HCT116 (cell line): ENCODE measurements at regions not wholly inside any gene's neighbourhood (a gene's known extent, or its start where the extent isn't known, plus 50 kb on each side); places are given as distances from the start of the nearest gene placed in this dataset.

Source experiments
- ATAC-seq: fragments of 200-7000 bp; cut with Tn5 transposase; 2 replicates; pipeline ENCODE4 v1.9.1; 2020; ENCODE audit warnings: mild to moderate bottlenecking, moderate library complexity
- BruUV-seq: library from RNA; stranded (reverse); fragments of 400-500 nt; replicated peaks from 2 replicates; lab custom pipeline; 2021; lab: Mats Ljungman, UMichigan
- CTCF ChIA-PET: fragments of 300-600 bp; sonication (Branson Sonifier 250); formaldehyde crosslinking; loops from one replicate; lab custom pipeline; 2021; ENCODE audit warnings: antibody characterized with exemption; lab: Charles Lee
- POLR2A ChIA-PET: fragments of 300-600, 350-600 bp; sonication (Branson Sonifier 250); formaldehyde crosslinking; loops from one replicate; lab custom pipeline; 2021; ENCODE audit warnings: antibody characterized with exemption; lab: Charles Lee
- RAD21 ChIA-PET, 2 experiments: fragments of 300-600 bp; sonication (Branson Sonifier 250); formaldehyde crosslinking; loops; one replicate each; lab custom pipeline; 2023; ENCODE audit warnings: low total read pairs in 2 of 2; ENCODE audit not compliant: uncharacterized antibody in 2 of 2, unreplicated experiment in 2 of 2, low non-redundant PET in 1 of 2; lab: Charles Lee
- DNase-seq: peaks from one replicate; pipeline ENCODE4 v3.0.0-alpha.2; 2010; ENCODE audit warnings: low read depth, low spot score
- H2AFZ ChIP-seq: fragments of 200-600 bp; shearing (Covaris generic), sonication (generic); 2 replicates; pipeline ENCODE4 v1.6.1; 2017; ENCODE audit warnings: low read depth, mixed run types, mixed read lengths, antibody characterized with exemption, low read length; ENCODE audit not compliant: poor library complexity, severe bottlenecking
- H3K27ac ChIP-seq: 2 replicates; pipeline ENCODE4 v1.5.1; 2012; ENCODE audit warnings: low read depth, low read length
- H3K27me3 ChIP-seq: fragments of 200-600 bp; sonication (generic); 2 replicates; pipeline ENCODE4 v1.6.1; 2016; ENCODE audit warnings: mixed run types, low read length, mixed read lengths; ENCODE audit not compliant: insufficient read depth
- H3K36me3 ChIP-seq, 2 experiments: fragments of 200-500 bp in 1 of 2; fragments of 200-600 bp in 1 of 2; sonication (Bioruptor generic) in 1 of 2; sonication (generic) in 1 of 2; 2 replicates each; pipeline versions ENCODE4 v1.5.1 to v1.6.1; 2014 to 2016; ENCODE audit warnings: low read length in 2 of 2, inconsistent platforms in 1 of 2, mixed read lengths in 1 of 2, mixed run types in 1 of 2; ENCODE audit not compliant: insufficient read depth in 2 of 2, control insufficient read depth in 1 of 2
- H3K4me1 ChIP-seq, 2 experiments: fragments of 200-600 bp in 1 of 2; sonication (generic) in 1 of 2; 2 replicates each; pipeline versions ENCODE4 v1.5.1 to v1.6.1; 2012 to 2017; ENCODE audit warnings: low read length in 2 of 2, inconsistent platforms in 1 of 2, mild to moderate bottlenecking in 1 of 2, mixed read lengths in 1 of 2, mixed run types in 1 of 2, moderate library complexity in 1 of 2; ENCODE audit not compliant: insufficient read depth in 2 of 2, control insufficient read depth in 1 of 2
- H3K4me2 ChIP-seq: fragments of 200-600 bp; sonication (generic); 2 replicates; pipeline ENCODE4 v1.6.1; 2017; ENCODE audit warnings: mixed run types, low read length, mixed read lengths
- H3K4me3 ChIP-seq, 2 experiments: fragments of 200-600 bp in 1 of 2; sonication (generic) in 1 of 2; replicated peaks in 1 of 2; 2 replicates each; pipeline ENCODE4 v1.5.1; 2011 to 2016; ENCODE audit warnings: low read length in 2 of 2, control low read depth in 1 of 2, low read depth in 1 of 2, mild to moderate bottlenecking in 1 of 2, mixed read lengths in 1 of 2, mixed run types in 1 of 2
- H3K79me2 ChIP-seq: fragments of 200-600 bp; sonication (generic); 2 replicates; pipeline ENCODE4 v1.6.1; 2017; ENCODE audit warnings: mild to moderate bottlenecking, mixed run types, low read length, moderate library complexity, mixed read lengths; ENCODE audit not compliant: insufficient read depth
- H3K9ac ChIP-seq: fragments of 200-600 bp; sonication (generic); 2 replicates; pipeline ENCODE4 v1.6.1; 2016; ENCODE audit warnings: low read length, mixed read lengths
- H3K9me2 ChIP-seq: fragments of 200-600 bp; sonication (generic), shearing (Covaris generic); 2 replicates; pipeline ENCODE4 v1.6.1; 2017; ENCODE audit warnings: mixed run types, mild to moderate bottlenecking, moderate library complexity; ENCODE audit not compliant: insufficient read depth
- H3K9me3 ChIP-seq, 2 experiments: fragments of 200-500 bp in 1 of 2; fragments of 200-600 bp in 1 of 2; sonication (Bioruptor generic) in 1 of 2; sonication (generic) in 1 of 2; 2 replicates each; pipeline ENCODE4 v1.6.1; 2014 to 2017; ENCODE audit warnings: low read length in 2 of 2, mixed read lengths in 2 of 2, inconsistent platforms in 1 of 2, low read depth in 1 of 2, mild to moderate bottlenecking in 1 of 2, mixed run types in 1 of 2, moderate library complexity in 1 of 2; ENCODE audit not compliant: control insufficient read depth in 1 of 2, insufficient read depth in 1 of 2
- H4K20me1 ChIP-seq: fragments of 200-600 bp; sonication (generic), shearing (Covaris generic); 2 replicates; pipeline ENCODE4 v1.6.1; 2017; ENCODE audit warnings: mixed run types, mild to moderate bottlenecking, moderate library complexity; ENCODE audit not compliant: insufficient read depth
- ATF3 ChIP-seq: IDR thresholded peaks from 2 replicates; pipeline ENCODE4 v1.6.1; 2012
- CBX3 ChIP-seq: IDR thresholded peaks from 2 replicates; pipeline ENCODE4 v1.6.1; 2012; ENCODE audit warnings: low read depth
- CEBPB ChIP-seq: IDR thresholded peaks from 2 replicates; pipeline ENCODE4 v1.6.1; 2012; ENCODE audit warnings: low read depth
- CTCF ChIP-seq, 3 experiments: fragments of 200-600 bp in 1 of 3; sonication (generic) in 1 of 3; IDR thresholded peaks in 2 of 3; conservative IDR thresholded peaks in 1 of 3; 2 replicates each; pipeline ENCODE4 v1.5.1; 2012 to 2017; ENCODE audit warnings: low read depth in 2 of 3, low read length in 2 of 3, antibody characterized with exemption in 1 of 3, borderline replicate concordance in 1 of 3, control low read depth in 1 of 3, mild to moderate bottlenecking in 1 of 3, mixed read lengths in 1 of 3, mixed run types in 1 of 3, moderate library complexity in 1 of 3; ENCODE audit not compliant: insufficient read depth in 1 of 3
- EGR1 ChIP-seq: IDR thresholded peaks from 2 replicates; pipeline ENCODE4 v1.6.1; 2012; ENCODE audit warnings: low read depth
- EZH2 ChIP-seq: fragments of 200-600 bp; sonication (generic); IDR thresholded peaks from 2 replicates; pipeline ENCODE4 v1.6.1; 2017; ENCODE audit warnings: antibody characterized with exemption, mixed run types
- EZH2phosphoT487 ChIP-seq: fragments of 200-600 bp; IDR thresholded peaks from 2 replicates; pipeline ENCODE4 v1.6.1; 2018; ENCODE audit warnings: antibody characterized with exemption, borderline replicate concordance
- FOSL1 ChIP-seq: IDR thresholded peaks from 2 replicates; pipeline ENCODE4 v1.6.1; 2012; ENCODE audit warnings: low read depth
- JUND ChIP-seq: IDR thresholded peaks from 2 replicates; pipeline ENCODE4 v1.6.1; 2012
- POLR2A ChIP-seq: IDR thresholded peaks from 2 replicates; pipeline ENCODE4 v1.7.0; 2011; ENCODE audit warnings: borderline replicate concordance; ENCODE audit not compliant: insufficient read depth, insufficient read length; ENCODE audit errors: extremely low read depth
- REST ChIP-seq: IDR thresholded peaks from 2 replicates; pipeline ENCODE4 v1.6.1; 2012; ENCODE audit warnings: low read depth
- SIN3A ChIP-seq: IDR thresholded peaks from 2 replicates; pipeline ENCODE4 v1.6.1; 2012; ENCODE audit warnings: low read depth
- SP1 ChIP-seq: IDR thresholded peaks from 2 replicates; pipeline ENCODE4 v1.6.1; 2012; ENCODE audit warnings: low read depth
- YY1 ChIP-seq: IDR thresholded peaks from 2 replicates; pipeline ENCODE4 v1.6.1; 2011; ENCODE audit warnings: low read length, low read depth, moderate library complexity, mild to moderate bottlenecking; ENCODE audit not compliant: insufficient replicate concordance; ENCODE audit errors: extremely low read depth
- ZBTB33 ChIP-seq: IDR thresholded peaks from 2 replicates; pipeline ENCODE4 v1.6.1; 2011; ENCODE audit warnings: mild to moderate bottlenecking, low read length, moderate library complexity; ENCODE audit not compliant: insufficient replicate concordance; ENCODE audit errors: extremely low read depth
- ZFX ChIP-seq: fragments of 450-650 bp; IDR thresholded peaks from 2 replicates; pipeline ENCODE4 v1.6.1; 2017
- intact Hi-C: fragments of 100-400 bp; cut with micrococcal nuclease; formaldehyde crosslinking; loops from 2 replicates; pipeline ENCODE4 v1.10.0; 2022

GRCh38 chr17:69760562-69760961, 314.5 kb upstream of the KCNJ16 start:
- Histone ChIP-seq H3K4me1 (peaks cover 3 to 23% of the 10 kb centered on the region in 2 experiments; a peak in 3 of 4 replicates), H3K36me3 (no peaks in the 10 kb centered on the region), H3K4me2 (no peak overlapping the region), H3K27me3 (no peaks in the 10 kb centered on the region), H3K79me2 (no peaks in the 10 kb centered on the region), H3K4me3 (no peak overlapping the region), H2AFZ (no peak overlapping the region), H4K20me1 (no peaks in the 10 kb centered on the region), H3K27ac (no peak overlapping the region), H3K9ac (no peak overlapping the region), H3K9me2 (no peaks in the 10 kb centered on the region), H3K9me3 (peaks cover 0 to 2% of the 10 kb centered on the region in 2 experiments; a peak in 1 of 4 replicates)
- ATAC-seq (no peak), DNase-seq (no peak)
- ChIA-PET CTCF (no interaction called here), POLR2A (no interaction called here), RAD21 (no interaction called here)
- BruUV-seq = no TSS peak
- TF ChIP-seq SP1 = no peak
- TF ChIP-seq EGR1 = no peak
- no peak for TF ChIP-seq ZFX
- TF ChIP-seq POLR2A = no peak
- no peak for TF ChIP-seq CEBPB
- TF ChIP-seq REST = no peak
- TF ChIP-seq FOSL1 = no peak
- TF ChIP-seq ATF3 = no peak
- TF ChIP-seq SIN3A = no peak
- TF ChIP-seq ZBTB33 = no peak
- TF ChIP-seq EZH2 = no peak
- no peak for TF ChIP-seq JUND
- no peak for TF ChIP-seq EZH2phosphoT487
- TF ChIP-seq CTCF (IDR thresholded peaks at IDR 0.05 in 2 of 3, conservative IDR thresholded peaks at IDR 0.05 in 1 of 3; ENCODE audit: borderline replicate concordance in 1 of 3, insufficient read depth in 1 of 3, low read depth in 2 of 3, low read length in 2 of 3) = no peak
- no peak for TF ChIP-seq CBX3
- TF ChIP-seq YY1 = no peak
- intact Hi-C loops = no loop called here
